ENCODE measurements at regions not wholly inside any gene's neighbourhood (a gene's known extent, or its start where the extent isn't known, plus 50 kb on each side); places are given as distances from the start of the nearest gene placed in this dataset.

DNA sequence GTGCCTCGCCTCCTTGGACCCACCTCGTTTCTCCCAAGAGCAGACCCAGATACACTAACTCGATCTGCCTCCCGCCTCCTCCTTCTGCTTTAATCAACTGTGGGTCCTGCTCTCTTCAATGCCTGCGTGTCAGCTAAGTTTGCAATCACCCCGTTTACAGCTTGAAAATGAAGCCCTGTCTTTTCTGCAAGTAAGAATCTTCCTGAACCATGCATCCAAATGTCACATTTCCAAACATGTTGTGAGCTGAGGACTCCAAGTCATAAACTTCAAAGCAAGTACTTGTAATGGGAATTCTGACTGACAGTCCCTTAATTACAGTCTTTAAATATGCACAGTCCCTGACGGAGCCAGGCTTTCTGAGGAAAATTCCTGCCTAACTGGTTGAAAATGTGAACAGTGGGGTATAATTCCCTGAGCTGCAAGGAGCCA, 154.9 kb upstream of the UQCRFS1 start:
- H2AFZ ChIP-seq (ENCODE audit: low read depth, low read length) = no peak overlapping the region
- peaks cover 37% of the 10 kb centered on the region for H3K27me3 ChIP-seq (ENCODE audit: low read depth, low read length)
- H3K4me3 ChIP-seq (ENCODE audit: low read length) = no peak overlapping the region
- H3K27ac ChIP-seq (ENCODE audit: low read length) = no peak overlapping the region
- H3K4me2 ChIP-seq (ENCODE audit: low read length) = no peak overlapping the region
- no peaks in the 10 kb centered on the region for H4K20me1 ChIP-seq (ENCODE audit: insufficient read depth, low read length)
- H3K9me3 ChIP-seq (ENCODE audit: insufficient read depth, low read length) = no peaks in the 10 kb centered on the region
- no peak overlapping the region for H3K9ac ChIP-seq (ENCODE audit: low read length)
- no peak for TF ChIP-seq EZH2phosphoT487 (IDR thresholded peaks at IDR 0.05; ENCODE audit: low read depth)
- TF ChIP-seq, protein P1, sequence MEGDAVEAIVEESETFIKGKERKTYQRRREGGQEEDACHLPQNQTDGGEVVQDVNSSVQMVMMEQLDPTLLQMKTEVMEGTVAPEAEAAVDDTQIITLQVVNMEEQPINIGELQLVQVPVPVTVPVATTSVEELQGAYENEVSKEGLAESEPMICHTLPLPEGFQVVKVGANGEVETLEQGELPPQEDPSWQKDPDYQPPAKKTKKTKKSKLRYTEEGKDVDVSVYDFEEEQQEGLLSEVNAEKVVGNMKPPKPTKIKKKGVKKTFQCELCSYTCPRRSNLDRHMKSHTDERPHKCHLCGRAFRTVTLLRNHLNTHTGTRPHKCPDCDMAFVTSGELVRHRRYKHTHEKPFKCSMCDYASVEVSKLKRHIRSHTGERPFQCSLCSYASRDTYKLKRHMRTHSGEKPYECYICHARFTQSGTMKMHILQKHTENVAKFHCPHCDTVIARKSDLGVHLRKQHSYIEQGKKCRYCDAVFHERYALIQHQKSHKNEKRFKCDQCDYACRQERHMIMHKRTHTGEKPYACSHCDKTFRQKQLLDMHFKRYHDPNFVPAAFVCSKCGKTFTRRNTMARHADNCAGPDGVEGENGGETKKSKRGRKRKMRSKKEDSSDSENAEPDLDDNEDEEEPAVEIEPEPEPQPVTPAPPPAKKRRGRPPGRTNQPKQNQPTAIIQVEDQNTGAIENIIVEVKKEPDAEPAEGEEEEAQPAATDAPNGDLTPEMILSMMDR (IDR thresholded peaks at IDR 0.05; ENCODE audit: low read depth, low read length) = no peak
- H3K36me3 ChIP-seq (replicated peaks; ENCODE audit: low read depth, low read length) = no peaks in the 10 kb centered on the region
- H3K4me1 ChIP-seq (ENCODE audit: low read length) = no peaks in the 10 kb centered on the region
- H3K79me2 ChIP-seq (ENCODE audit: low read length) = no peaks in the 10 kb centered on the region

DNA sequence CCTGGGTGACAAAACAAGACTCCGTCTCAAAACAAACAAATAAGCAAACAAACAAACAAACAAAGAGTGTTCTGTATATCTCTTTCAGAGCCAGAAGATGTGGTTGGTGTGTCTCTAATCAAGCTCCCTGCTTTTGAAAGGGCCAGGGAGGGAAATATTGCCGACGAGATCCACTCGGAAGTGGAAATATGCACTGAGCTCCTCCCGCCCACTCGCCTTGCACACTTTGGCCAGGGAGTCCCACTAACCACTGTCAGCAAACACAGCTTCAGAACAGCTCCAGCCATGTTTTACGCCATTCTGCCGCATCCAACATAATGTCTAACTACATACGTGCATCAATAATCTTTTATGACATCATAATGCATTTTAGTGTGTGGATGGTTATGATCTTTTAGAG, 155.5 kb upstream of the VSTM2B start:
- no peak overlapping the region for H3K27ac ChIP-seq (ENCODE audit: low read length)
- no peak overlapping the region for H3K4me3 ChIP-seq (ENCODE audit: low read length)
- no peaks in the 10 kb centered on the region for H3K36me3 ChIP-seq (replicated peaks; ENCODE audit: low read depth, low read length)
- H3K4me2 ChIP-seq (ENCODE audit: low read length) = no peak overlapping the region
- H3K9ac ChIP-seq (ENCODE audit: low read length) = no peak overlapping the region
- no peaks in the 10 kb centered on the region for H3K79me2 ChIP-seq (ENCODE audit: low read length)
- H2AFZ ChIP-seq (ENCODE audit: low read depth, low read length) = no peak overlapping the region
- TF ChIP-seq, protein P1 (IDR thresholded peaks at IDR 0.05; ENCODE audit: low read depth, low read length) = no peak
- TF ChIP-seq EZH2phosphoT487 (IDR thresholded peaks at IDR 0.05; ENCODE audit: low read depth) = no peak
- H4K20me1 ChIP-seq (ENCODE audit: insufficient read depth, low read length) = no peaks in the 10 kb centered on the region
- no peaks in the 10 kb centered on the region for H3K4me1 ChIP-seq (ENCODE audit: low read length)
- no peaks in the 10 kb centered on the region for H3K9me3 ChIP-seq (ENCODE audit: insufficient read depth, low read length)
- H3K27me3 ChIP-seq (ENCODE audit: low read depth, low read length) = peaks cover 36% of the 10 kb centered on the region

DNA sequence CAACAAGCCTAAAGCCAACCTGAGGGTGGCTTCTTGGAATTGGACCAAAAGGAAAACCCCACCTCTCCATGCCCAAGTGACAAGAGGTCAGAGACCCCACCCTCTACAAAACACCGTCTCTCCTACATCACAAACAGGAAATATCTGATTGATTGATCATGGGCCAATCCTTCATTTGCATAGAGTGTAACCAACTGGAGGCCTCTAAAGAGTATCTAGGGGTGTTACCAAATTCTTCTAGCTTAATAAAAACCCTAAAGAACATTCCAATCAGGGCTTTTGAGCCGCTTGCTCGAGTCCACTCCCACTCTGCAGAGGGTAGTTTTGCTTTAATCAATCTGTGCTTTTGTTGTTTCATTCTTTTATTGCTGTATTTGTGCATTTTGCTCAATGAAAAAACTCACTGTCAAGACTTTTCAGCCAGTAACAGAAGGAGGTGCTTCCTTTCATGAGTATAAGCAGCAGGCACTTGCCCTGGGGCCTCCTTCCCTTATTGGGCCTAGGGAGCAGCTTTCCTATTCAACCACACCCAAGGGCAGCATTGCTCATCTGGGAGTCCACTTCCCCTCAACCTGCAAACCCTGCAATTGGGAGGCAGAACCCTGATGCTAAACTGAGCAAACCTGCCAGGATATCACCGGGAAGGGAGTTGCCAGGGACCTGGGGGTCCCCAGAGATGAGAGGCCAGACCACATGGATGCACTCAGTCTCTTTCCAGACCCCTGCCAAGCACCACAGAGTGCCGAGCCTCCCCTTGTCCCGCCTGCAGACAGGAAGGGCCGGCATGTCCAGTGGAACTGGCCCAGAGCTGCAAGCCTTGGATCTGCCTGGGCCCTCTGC, 154.3 kb upstream of the VSTM2B start:
- H3K4me1 ChIP-seq (ENCODE audit: low read length) = no peaks in the 10 kb centered on the region
- H2AFZ ChIP-seq (ENCODE audit: low read depth, low read length) = no peak overlapping the region
- H3K27ac ChIP-seq (ENCODE audit: low read length) = no peak overlapping the region
- peaks cover 26% of the 10 kb centered on the region for H3K27me3 ChIP-seq (ENCODE audit: low read depth, low read length)
- no peak overlapping the region for H3K4me3 ChIP-seq (ENCODE audit: low read length)
- TF ChIP-seq, protein P1 (IDR thresholded peaks at IDR 0.05; ENCODE audit: low read depth, low read length) = no peak
- TF ChIP-seq EZH2phosphoT487 (IDR thresholded peaks at IDR 0.05; ENCODE audit: low read depth) = no peak
- no peaks in the 10 kb centered on the region for H4K20me1 ChIP-seq (ENCODE audit: insufficient read depth, low read length)
- no peaks in the 10 kb centered on the region for H3K79me2 ChIP-seq (ENCODE audit: low read length)
- H3K9me3 ChIP-seq (ENCODE audit: insufficient read depth, low read length) = no peaks in the 10 kb centered on the region
- H3K36me3 ChIP-seq (replicated peaks; ENCODE audit: low read depth, low read length) = no peaks in the 10 kb centered on the region
- H3K9ac ChIP-seq (ENCODE audit: low read length) = no peak overlapping the region
- no peak overlapping the region for H3K4me2 ChIP-seq (ENCODE audit: low read length)

DNA sequence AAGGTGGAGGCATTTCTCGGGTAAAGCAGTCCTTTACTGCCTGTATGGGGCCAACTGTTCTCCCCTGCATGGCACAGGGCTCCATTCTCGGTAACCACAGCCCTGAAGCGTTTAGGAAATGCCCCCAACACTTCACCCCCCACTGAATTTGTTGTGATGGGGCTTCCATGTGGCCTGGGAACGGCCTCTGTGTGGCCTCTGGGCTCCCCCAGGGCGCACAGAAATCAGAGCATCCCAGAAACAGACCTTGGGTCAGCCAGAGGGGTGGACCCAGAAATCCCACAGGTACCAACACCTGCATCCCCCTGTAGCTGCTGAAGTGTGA, 153.7 kb upstream of the VSTM2B start:
- no peaks in the 10 kb centered on the region for H3K9me3 ChIP-seq (ENCODE audit: insufficient read depth, low read length)
- no peaks in the 10 kb centered on the region for H4K20me1 ChIP-seq (ENCODE audit: insufficient read depth, low read length)
- no peak for TF ChIP-seq EZH2phosphoT487 (IDR thresholded peaks at IDR 0.05; ENCODE audit: low read depth)
- TF ChIP-seq, protein P1 (IDR thresholded peaks at IDR 0.05; ENCODE audit: low read depth, low read length) = no peak
- H3K27ac ChIP-seq (ENCODE audit: low read length) = no peak overlapping the region
- H3K4me3 ChIP-seq (ENCODE audit: low read length) = no peak overlapping the region
- no peak overlapping the region for H3K4me2 ChIP-seq (ENCODE audit: low read length)
- no peak overlapping the region for H3K9ac ChIP-seq (ENCODE audit: low read length)
- H2AFZ ChIP-seq (ENCODE audit: low read depth, low read length) = no peak overlapping the region
- peaks cover 20% of the 10 kb centered on the region for H3K27me3 ChIP-seq (ENCODE audit: low read depth, low read length)
- no peaks in the 10 kb centered on the region for H3K36me3 ChIP-seq (replicated peaks; ENCODE audit: low read depth, low read length)
- no peaks in the 10 kb centered on the region for H3K4me1 ChIP-seq (ENCODE audit: low read length)
- H3K79me2 ChIP-seq (ENCODE audit: low read length) = no peaks in the 10 kb centered on the region
